ENCODE measurements at regions not wholly inside any gene's neighbourhood (a gene's known extent, or its start where the extent isn't known, plus 50 kb on each side); places are given as distances from the start of the nearest gene placed in this dataset.

- Histone ChIP-seq H3K36me3 (no peaks in the 10 kb centered on the region), H3K4me1 (no peaks in the 10 kb centered on the region), H3K4me3 (no peak overlapping the region), H3K27ac (no peak overlapping the region), H3K9me3 (no peaks in the 10 kb centered on the region), H3K27me3 (peaks cover 0 to 50% of the 10 kb centered on the region in 2 donors)
- no peak for DNase-seq
- no peak for TF ChIP-seq CTCF (IDR thresholded peaks at IDR 0.05)
- intact Hi-C loops (cut with DNase I; ENCODE audit: low total_unique reads) = no loop called here
Measured at GRCh38 chr10:131650169-131650705, 250.6 kb upstream of the PPP2R2D start.

GRCh38 chr10:131650771-131651673, 249.8 kb upstream of the PPP2R2D start:
- Histone ChIP-seq H3K4me1 (no peaks in the 10 kb centered on the region), H3K4me3 (no peak overlapping the region), H3K36me3 (no peaks in the 10 kb centered on the region), H3K9me3 (no peaks in the 10 kb centered on the region), H3K27ac (no peak overlapping the region), H3K27me3 (peaks cover 0 to 45% of the 10 kb centered on the region in 2 donors)
- intact Hi-C loops (cut with DNase I; ENCODE audit: low total_unique reads) = no loop called here
- DNase-seq = peak in 1 of 2 donors; percentile 14
- no peak for TF ChIP-seq CTCF (IDR thresholded peaks at IDR 0.05)

GRCh38 chr10:131651674-131652437, 249.0 kb upstream of the PPP2R2D start:
- H3K27me3 ChIP-seq = peaks cover 0 to 43% of the 10 kb centered on the region in 2 donors
- H3K9me3 ChIP-seq = no peaks in the 10 kb centered on the region
- DNase-seq = peak in 1 of 2 donors; percentile 7
- intact Hi-C loops (cut with DNase I; ENCODE audit: low total_unique reads) = no loop called here
- no peak overlapping the region for H3K4me3 ChIP-seq
- H3K36me3 ChIP-seq = no peaks in the 10 kb centered on the region
- no peak for TF ChIP-seq CTCF (IDR thresholded peaks at IDR 0.05)
- H3K27ac ChIP-seq = no peak overlapping the region
- no peaks in the 10 kb centered on the region for H3K4me1 ChIP-seq

- intact Hi-C loops (cut with DNase I; ENCODE audit: low total_unique reads) = no loop called here
- peaks cover 0 to 39% of the 10 kb centered on the region in 2 donors for H3K27me3 ChIP-seq
- no peak overlapping the region for H3K4me3 ChIP-seq
- no peak overlapping the region for H3K27ac ChIP-seq
- no peak for TF ChIP-seq CTCF (IDR thresholded peaks at IDR 0.05)
- no peaks in the 10 kb centered on the region for H3K9me3 ChIP-seq
- no peaks in the 10 kb centered on the region for H3K4me1 ChIP-seq
- no peaks in the 10 kb centered on the region for H3K36me3 ChIP-seq
- DNase-seq = no peak
Measured at GRCh38 chr10:131652438-131653139, 248.2 kb upstream of the PPP2R2D start.

GRCh38 chr10:131653140-131653539, 247.7 kb upstream of the PPP2R2D start:
- no peak overlapping the region for H3K4me3 ChIP-seq
- H3K4me1 ChIP-seq = no peaks in the 10 kb centered on the region
- no peaks in the 10 kb centered on the region for H3K9me3 ChIP-seq
- no peak overlapping the region for H3K27ac ChIP-seq
- peak in 1 of 2 donors; percentile 9 for DNase-seq
- H3K27me3 ChIP-seq = peaks cover 0 to 39% of the 10 kb centered on the region in 2 donors
- no peak for TF ChIP-seq CTCF (IDR thresholded peaks at IDR 0.05)
- H3K36me3 ChIP-seq = no peaks in the 10 kb centered on the region
- intact Hi-C loops (cut with DNase I; ENCODE audit: low total_unique reads) = no loop called here

All from tibial artery (tissue), 4 donors.